NCI-H2081 treated with DMSO at 0.1 percent for 48 hours (cell line): ENCODE measurements at regions not wholly inside any gene's neighbourhood (a gene's known extent, or its start where the extent isn't known, plus 50 kb on each side); places are given as distances from the start of the nearest gene placed in this dataset.

Experiments
- DNase-seq: peaks from one replicate; lab custom pipeline; 2025; lab: John Stamatoyannopoulos, UW

DNA sequence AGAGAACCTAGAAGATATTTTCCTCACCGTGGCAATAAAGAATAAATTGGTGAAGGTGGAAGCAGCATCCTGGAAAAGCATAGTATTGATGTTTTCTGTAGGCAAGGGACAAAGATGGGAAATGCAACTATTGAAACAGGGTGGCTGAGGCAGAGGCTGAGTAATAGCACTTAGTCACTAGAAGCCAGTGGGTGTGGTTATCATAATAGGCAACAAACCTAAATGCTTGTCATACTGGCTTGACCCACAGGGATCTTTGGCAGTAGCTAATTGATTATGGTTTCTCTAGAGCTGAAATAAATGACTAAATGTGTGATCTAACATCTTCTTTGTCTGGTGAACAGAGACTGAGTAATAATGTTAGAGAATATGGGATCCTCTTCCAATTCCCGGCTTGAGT is 353.6 kb upstream of the RPS6KA3 start:
- no peak for DNase-seq

DNA sequence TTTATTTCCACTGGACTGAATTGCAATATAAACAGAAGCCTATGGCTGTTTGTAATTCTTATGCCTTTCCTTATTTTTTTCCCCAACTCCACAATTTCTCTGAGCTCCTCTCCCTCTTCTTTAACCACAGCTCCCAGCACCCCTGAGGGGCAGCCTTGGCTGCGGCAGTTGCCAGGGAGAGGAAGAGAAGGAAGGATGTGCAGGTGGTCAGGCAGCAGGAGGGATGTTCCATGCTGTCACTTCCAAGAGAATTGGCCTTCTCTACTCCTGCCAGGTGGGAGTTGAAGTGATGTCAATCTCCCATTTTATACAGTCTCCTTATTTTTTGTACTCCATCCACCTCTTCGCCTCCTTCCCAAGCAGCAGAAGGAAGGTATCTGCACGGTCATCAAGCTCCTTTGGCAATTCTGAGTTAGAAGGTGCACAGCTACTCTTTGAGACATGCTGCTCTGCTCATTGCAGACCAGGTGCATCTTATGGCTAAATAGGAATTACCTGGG is 343.3 kb upstream of the RPS6KA3 start:
- DNase-seq: no peak

DNA sequence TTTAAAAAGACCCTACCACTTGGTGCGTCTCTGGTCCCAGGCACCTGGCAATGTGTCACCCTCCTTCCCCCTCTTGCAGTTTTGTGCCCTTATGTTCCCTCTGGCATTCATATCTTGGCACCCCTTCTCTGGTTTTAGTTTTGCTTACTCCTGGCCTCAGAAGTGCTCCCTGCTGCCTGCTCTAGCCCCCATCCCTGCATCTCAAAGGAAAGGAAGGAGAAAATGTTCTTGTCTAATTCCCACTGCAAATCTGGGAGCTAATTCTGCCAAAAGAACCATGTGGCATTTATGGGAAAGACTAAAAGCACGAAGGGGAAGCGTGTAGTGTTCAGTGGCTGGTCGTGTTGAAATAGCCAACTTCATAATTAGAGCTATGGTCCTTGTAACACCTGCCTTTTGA is 340.1 kb upstream of the RPS6KA3 start:
- no peak for DNase-seq

DNA sequence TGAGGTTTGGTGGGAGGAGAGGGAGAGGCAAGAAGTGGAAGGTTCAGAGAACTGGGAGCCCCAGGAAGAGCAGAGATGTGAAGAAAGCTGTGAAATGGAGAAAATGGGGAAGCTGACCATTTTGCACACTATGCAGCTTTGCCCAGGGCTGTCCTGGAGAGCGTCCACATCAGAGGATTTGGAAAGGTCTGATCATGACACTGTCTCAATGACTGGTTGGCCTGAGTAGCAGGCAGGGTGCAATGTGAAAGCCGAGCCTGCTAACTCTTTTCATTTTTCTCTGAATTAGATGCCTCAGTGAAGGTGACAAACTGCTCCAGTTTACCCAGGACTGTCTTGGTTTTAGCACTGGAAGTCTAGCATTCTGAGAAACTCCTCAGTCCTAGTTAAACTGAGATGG is 330.1 kb upstream of the RPS6KA3 start:
- no peak for DNase-seq

DNA sequence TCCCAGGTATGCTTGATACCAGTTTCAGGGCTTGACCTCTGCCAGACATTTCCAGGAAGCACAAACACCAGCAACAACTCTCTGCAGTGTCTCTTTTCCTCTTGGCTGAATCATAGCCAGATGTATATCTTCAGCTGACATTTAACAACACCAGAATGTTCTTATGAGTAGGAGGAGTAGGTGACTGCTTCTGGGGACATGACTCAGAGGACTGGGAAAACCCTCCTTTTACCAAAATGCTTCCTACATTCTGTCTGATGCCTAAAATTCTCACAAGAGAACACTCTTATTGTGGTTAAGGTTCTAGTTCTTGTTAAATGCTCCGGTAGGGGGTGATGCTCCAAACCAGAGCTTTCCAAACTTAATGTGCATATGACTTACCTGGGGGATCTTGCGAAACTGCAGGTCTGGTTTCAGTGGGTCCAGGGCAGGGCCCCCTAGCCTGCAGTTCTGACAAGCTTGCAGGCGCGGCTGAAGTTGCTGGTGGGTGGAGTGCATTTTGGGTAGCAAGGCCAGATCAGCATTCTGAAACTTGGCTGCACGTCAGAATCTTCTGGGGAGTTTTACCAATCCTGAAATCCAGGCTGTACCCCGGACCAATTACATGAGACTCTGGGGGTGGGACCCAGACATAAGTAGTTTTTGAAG is 329.3 kb upstream of the RPS6KA3 start:
- DNase-seq: no peak

DNA sequence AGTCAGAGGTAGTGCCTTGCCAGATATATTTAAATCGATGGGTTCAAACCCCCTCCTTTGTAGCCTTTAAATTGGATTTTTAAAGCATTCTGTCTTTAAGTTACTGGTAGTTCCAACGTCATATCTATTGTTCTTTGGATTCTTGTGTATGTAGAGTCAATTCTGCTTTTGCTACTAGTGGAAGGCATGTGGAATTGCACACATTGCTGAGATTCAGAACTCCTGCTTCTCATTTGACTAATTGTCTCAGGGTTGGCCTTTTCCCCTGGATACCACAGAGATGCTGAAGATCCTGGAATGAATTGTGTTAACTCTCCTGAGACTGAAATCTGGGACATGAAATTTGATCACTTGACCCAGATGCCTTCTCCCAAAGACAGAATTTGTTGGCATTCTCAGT is 328.3 kb upstream of the RPS6KA3 start:
- no peak for DNase-seq

DNA sequence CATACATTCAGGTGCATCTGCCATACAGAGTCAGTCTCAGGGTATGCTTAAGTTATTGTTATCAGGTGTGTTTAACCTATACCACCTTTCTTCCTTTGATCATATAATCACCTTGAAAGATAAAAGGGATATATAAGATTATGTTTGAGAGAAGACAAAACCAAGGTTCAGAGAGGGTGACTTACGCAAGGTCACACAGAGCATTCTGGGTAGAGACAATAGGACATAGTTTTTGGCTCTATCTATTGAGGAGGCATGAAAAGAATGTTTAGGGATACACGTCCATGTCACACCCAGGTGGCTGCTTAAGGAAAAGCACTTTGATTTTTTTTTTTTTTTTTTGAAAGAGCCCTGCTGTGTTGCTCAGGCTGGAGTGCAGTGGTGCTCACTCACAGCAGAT is 327.1 kb upstream of the RPS6KA3 start:
- no peak for DNase-seq

DNA sequence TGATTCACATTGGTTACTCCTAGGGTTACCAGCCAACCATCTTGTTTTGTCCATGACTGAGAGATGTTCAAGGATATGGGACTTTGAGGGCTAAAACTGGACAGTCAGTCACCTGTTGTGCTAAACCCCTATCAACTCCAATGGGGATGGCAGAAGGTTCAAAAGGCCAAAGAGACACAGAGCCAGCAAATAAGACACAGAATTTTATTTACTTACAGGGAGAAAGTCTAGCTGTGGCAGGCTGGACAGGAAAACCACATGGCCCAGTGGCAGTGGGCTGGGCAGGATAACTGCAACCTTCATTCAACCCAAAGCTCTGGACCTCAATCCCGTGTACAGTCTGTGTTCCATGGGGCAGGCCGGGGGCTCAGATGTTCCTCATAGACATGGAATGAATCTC is 326.7 kb upstream of the RPS6KA3 start:
- DNase-seq: no peak

DNA sequence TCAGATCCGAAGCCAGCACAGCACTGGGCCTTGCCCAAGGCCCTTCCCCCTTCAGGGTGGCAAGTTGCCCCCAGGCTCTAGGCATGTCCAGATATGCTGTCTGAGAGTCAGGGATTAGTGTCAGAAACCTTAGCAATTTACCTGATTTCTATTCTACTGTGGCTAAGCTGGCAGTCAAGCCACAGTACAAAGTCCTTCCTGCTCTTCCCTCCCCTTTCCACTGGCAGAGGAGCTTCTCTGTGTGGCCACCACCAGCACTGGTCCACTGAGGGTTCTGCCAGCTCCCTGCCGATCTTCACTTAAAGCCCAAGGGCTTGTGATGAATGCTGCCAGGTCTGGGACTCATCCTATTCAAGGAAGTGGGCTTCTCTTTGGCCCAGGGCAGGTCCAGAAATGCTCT is 324.5 kb upstream of the RPS6KA3 start:
- no peak for DNase-seq

DNA sequence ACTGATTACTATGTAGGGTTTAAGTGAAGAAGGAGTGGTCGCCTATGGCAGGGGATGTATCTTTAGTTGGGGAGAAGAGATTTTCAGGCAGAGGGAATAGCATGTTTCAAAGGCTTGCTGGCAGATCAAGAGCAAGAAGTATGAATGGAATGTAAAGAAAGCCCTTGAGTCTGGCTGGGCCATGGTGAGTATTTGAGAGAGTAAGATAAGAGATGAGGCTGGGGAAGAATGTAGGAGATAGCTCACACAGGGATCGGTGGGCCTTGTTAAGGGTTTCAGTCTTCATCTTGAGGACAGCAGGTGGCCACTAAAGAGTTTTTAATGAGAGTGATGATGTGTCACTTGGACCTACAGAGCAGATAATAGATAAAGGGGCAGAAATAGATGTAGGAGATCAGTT is 319.1 kb upstream of the RPS6KA3 start:
- no peak for DNase-seq

DNA sequence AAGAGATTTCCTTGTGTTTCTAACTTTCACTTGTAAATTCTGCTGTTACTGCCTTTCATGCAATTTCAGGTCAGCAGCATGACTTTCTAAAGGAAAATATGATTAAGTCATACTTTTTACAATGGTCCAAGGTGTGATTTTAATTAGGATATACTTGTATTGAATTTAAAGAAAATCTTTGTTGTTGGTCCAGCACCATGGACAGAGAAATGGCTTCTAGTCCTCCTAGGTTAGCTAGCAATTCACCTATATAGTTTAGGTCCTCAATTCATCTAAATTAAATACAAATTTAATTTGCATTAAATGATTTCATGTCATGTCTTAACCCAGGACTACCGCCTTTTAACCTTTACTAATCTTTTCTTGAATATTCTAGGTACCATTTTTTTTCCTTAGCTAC is 304.9 kb upstream of the RPS6KA3 start:
- no peak for DNase-seq

DNA sequence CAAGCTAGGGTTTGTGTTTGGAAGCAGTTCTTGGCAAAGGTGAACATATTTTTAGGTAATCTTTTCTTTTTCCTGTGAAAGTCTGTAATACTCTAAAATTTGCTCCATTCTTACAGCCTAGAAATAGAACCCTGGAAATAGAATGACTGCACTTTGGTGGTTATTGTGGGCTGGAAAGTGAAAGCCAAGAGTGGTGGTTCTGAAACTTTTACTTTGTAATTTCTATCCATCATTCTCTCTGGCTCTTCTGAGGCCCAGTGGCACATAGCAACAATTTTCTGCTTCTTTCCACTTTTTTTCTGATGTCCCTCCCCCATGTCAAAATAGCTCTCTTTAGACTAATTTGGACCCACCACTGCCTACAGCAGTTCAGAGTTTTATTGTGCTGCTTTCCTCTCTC is 300.4 kb upstream of the RPS6KA3 start:
- no peak for DNase-seq

DNA sequence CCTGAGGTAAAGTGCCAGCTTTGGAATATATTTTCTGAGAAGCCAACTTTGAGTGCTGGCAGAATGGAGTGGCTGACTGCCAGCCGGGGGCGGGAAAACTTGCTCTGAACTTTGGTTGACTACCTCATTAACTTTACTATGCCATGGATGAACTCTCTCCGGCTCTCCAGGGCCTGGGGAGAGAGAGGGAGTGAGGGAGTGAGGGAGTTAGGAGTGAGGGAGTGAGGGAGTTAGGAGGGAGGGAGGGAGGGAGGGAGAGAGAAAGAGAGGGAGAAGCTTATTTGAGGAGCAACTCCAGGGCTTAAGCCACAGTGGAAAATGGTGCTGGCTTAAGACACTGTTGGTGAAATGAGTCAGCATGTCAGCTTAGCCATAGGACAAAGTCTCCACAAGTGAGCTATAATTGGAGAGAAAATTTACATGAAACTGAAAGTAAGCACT is 280.9 kb upstream of the RPS6KA3 start:
- no peak for DNase-seq

DNA sequence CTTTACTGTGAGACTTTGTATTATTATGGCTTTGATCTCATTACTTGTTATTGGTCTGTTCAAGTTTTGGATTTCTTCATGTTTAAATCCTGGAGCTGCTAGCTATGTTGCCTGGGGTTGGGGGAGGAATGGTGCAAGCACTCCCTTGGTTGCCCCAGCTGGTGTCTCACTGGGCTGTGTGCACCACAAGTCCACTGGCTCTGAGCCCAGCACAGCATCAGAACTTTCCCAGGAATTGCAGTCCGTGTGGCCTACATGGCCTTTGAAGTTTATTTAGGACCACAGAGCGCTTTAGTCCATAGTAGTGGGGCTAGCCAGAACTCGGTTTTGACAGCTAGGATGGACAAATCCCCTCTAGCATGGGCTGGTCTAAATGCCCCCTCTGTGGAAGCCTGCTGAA is 278.8 kb upstream of the RPS6KA3 start:
- DNase-seq: no peak

DNA sequence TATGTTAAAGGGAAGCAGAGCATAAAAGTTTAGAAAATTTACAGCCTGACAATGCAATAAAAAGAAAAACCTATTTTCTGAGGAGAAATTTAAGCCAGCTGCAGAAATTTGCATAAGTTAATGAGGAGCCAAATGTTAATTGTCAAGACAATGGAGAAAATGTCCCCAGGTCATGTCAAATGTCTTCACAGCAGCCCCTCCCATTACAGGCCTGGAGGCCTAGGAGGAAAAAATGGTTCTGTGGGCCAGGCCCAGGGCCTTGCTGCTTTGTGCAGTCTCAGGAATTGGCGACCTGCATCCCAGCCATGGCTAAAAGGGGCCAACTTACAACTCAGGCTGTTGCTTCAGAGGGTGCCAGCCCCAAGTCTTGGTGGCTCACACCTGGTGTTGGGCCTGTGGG is 275.4 kb upstream of the RPS6KA3 start:
- no peak for DNase-seq

DNA sequence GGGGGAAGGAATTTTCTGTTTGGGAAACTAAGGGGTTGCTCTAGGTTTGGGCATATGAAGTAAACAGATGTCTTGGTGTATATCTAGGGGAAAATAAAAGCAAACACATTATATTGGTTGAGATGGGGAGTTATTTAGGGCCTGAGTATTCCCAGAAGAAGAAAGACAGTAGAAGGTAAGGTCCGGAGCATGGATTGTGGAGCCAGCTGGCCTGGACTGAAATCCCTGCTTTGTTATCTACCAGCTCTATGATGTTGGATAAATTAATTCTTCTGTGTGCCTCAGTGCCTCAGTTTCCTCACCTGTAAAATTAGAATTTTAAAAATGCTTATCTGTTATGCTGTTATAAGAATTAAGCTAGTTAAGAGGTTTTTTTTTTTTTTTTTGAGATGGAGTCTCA is 272.3 kb upstream of the RPS6KA3 start:
- DNase-seq: no peak

DNA sequence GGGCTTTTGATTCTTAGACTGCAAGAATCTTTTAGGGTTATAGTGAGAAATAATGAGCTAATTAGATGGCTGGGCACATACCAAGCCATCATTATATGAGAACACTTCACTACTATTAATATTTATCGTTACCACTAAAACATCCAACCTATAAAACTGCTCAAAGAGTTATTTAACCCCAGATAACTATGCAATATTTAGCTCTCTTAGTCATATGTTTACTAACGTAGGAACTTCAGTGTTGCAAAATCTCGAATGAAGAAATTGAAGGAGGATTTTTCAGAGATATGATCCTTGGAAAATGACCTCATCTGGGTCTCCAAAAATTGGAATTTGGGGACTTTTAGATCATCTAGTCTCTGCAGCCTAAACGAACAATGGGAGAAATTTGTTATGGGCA is 265.0 kb upstream of the RPS6KA3 start:
- DNase-seq: no peak

DNA sequence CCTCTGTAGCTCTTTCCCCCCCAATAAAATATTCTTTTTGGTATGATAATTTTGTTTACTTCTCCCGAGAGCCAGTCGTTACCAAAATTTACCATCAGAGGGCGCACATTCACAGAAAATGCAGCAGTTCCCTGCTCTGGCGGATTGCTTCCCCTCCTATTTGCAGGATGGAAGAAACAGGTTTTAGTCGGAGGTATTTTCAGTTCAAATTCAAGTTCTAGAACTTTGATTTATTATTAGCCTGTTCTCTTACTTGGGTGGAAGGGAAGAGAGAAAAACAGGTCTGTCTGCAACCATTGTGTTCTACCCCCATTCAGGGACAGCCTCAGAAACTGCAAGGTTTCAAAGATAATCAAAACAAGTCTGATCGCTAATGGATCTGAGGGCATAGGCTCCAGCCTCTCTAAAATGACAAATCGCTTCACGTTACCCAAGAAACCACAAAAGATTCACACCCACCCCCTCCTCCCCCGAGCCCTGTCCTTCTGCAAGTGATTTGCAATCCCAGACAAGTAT is 263.8 kb upstream of the RPS6KA3 start:
- no peak for DNase-seq

DNA sequence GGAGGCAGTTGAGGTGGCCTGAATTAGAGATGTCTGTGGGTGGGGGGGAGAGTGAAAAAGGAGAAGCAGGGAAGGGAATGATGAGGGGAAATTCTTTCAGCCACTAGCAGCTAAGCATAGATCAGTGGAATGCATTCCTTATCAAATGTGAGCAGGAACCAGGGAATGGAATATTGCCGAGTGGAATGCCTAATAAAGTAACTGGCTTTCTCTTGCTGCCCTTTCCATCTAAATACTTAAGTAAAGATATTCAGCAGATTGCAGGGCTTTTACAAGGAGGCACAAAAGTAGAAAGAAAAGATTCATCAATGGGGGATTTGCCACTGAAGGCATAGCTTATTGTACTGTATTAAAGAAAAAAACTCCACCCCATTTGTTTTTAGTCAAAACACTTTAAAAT is 263.0 kb upstream of the RPS6KA3 start:
- DNase-seq: no peak

DNA sequence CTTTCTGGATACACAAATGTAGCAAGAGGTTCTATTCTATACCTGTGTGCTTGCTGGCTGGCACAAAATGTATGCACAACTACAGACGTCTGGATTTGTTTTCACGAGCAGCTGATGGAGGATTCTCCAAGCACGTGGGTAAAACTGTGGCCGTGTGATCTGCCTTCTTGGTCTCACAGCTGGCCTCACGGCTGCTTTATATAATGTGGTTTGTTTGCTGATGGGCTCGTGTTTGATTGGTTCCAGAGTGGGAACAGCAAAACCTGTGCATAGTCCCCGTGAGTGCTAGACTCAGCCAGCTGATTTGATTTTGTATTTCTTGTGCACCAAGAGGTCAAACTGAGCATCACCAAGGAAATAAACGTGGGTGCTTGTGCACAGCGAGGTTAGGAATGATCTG is 262.6 kb upstream of the RPS6KA3 start:
- no peak for DNase-seq

DNA sequence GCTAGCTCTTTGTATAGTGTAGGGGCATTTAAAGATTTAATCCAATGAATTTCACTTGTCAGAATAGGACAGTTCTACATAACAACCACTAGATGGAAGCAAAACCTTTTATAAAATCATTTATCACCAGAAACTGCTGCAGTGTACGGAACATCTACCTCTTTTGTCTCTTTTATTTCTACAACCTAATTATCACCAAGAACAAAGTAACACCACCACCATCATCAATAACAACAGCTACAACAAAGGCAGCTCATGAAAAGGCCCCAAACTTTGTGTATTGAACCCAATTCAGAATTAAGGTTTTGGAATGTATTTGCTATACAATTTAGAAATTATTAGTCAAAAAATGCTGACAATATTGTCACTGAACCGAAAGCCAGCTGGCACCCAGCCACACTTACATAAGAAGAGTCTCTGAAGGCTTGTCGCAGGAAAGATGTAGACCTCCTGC is 260.9 kb upstream of the RPS6KA3 start:
- peak; percentile 43 for DNase-seq

DNA sequence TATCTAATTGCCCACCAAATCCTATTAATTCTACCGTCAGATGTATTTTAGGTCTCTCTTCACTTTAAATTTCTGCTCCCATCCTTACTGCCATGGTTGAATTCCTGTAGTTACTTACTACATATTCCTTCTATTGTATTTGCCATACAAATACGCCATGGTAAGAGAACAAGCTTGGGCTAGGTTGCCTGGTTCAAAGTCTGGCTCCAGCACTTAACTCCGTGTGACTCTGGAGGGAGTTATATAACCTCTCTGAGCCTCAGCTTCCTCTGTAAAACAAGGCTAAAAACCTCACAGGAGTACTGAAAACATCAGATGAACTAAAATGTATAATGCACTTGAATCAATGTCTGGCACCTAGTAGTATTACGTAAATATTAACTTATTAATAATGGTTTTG is 260.3 kb upstream of the RPS6KA3 start:
- no peak for DNase-seq

DNA sequence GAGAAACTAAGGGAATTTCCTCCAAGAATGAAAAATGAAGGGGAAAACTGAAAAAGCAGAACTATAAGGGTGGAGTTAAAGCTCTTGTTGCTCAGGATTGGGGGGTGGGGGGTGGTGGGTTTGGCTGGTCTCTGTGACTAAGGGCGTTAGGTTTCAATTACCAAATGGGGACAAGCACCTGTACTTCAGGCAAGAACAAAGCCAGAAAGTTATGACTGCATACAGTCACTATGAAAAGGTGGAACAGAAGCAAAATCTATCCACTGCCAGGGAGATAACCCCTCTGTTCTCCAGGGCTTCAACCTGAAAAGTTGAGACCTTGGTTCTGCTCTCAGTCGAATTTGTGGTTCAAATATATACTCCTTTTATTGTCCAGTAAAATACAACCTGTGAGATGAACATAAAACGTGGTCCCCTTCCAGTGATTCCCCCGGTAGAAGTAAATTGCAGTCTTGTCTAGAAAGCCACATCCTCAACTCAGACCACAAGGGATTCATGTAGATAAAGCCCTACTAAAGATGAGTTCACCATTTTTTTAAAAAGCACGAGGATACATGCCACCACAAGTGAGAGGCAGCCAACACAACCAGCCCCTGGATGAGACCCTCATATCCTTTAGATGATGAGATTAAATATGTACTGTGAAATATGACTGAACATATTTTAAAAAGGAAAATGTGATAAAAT is 257.1 kb upstream of the RPS6KA3 start:
- no peak for DNase-seq

DNA sequence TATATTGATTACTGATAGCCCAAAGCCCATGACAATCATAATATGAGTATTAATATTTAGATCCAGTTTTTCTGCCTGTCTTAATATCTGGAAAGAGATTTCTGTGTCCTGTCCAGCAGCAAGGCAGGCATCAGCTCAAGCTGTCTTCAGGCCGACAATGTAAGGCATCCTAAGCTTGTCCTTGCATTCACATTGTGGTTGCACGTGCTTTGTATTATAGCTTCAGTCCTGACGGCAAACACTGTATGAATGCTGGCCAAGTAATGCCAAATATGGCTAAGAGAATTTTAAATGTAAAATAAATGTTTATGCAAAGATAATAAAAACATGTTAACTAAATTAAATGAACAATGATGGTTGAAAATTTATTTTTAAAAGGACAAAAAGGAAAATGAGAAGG is 255.7 kb upstream of the RPS6KA3 start:
- DNase-seq: no peak
